ENCODE measurements at regions not wholly inside any gene's neighbourhood (a gene's known extent, or its start where the extent isn't known, plus 50 kb on each side); places are given as distances from the start of the nearest gene placed in this dataset.
"Not testable (repeated sequence)": the region's sequence is repeated elsewhere in the genome, so short reads cannot be mapped to it uniquely, and the experiment has no call there.

DNA sequence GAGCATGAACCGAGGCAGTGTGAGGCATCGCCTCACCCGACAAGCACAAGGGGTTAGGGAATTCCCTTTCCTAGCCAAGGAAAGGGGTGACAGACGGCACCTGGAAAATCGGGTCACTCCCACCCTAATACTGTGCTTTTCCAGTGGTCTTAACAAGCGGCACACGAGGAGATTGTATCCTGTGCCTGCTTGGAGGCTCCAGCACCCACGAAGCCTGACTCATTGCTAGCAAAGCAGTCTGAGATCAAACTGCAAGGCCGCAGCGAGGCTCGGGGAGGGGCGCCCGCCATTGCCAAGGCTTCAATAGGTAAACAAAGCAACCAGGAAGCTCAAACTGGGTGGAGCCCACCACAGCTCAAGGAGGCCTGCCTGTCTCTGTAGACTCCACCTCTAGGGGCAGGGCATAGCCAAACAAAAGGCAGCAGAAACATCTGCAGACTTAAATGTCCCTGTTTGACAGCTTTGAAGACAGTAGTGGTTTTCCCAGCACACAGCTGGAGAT is 109.0 kb upstream of the IRAK1BP1 start:
- peaks cover 35% of the 10 kb centered on the region for H3K9me3 Mint-ChIP-seq
- not testable (repeated sequence) for H3K4me3 Mint-ChIP-seq

DNA sequence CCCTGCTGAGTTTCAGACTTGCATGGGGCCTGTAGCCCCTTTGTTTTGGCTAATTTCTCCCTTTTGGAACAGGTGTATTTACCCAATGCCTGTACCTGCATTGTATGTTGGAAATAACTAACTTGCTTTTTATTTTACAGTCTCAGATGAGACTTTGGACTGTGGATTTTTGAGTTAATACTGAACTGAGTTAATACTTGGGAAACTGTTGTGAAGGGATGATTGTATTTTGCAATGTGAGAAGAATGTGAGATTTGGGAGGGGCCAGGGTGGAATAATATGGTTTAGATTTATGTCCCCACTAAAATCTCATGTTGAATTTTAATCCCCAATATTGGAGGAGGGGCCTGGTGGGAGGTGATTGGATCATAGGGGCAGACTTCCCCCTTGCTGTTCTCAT is 99.1 kb upstream of the IRAK1BP1 start:
- Mint-ChIP-seq H3K4me1 (peaks cover 6% of the 10 kb centered on the region), H3K36me3 (ENCODE audit: low read depth) (no peaks in the 10 kb centered on the region), H3K27me3 (ENCODE audit: insufficient read depth, low read depth, poor library complexity) (no peaks in the 10 kb centered on the region), H3K27ac (no peak overlapping the region), H3K9me3 (peaks cover 12% of the 10 kb centered on the region; the same call in 2 of the 3 replicates), H3K4me3 (no peak overlapping the region)
- no peaks in the 10 kb centered on the region for H3K9me2 ChIP-seq (ENCODE audit: insufficient read depth)
- H3K27ac ChIP-seq (ENCODE audit: low read depth) = no peak overlapping the region
- no peaks in the 10 kb centered on the region for H4K20me1 ChIP-seq (replicated peaks; ENCODE audit: insufficient read depth)
- H3K4me3 ChIP-seq = no peak overlapping the region
- no peak for DNase-seq (ENCODE audit: low spot score)
- H2AFZ ChIP-seq = no peak overlapping the region
- H3K4me1 ChIP-seq (ENCODE audit: insufficient read depth) = no peaks in the 10 kb centered on the region
- H3K27me3 ChIP-seq (ENCODE audit: insufficient read depth) = no peaks in the 10 kb centered on the region
- no peak for ATAC-seq
- H3K4me2 ChIP-seq = no peak overlapping the region
- H3K79me2 ChIP-seq (replicated peaks; ENCODE audit: insufficient read depth) = no peaks in the 10 kb centered on the region
- no peaks in the 10 kb centered on the region for H3F3A ChIP-seq (replicated peaks; ENCODE audit: low read depth)
- no peaks in the 10 kb centered on the region for H3K36me3 ChIP-seq (ENCODE audit: insufficient read depth)
- no peak for TF ChIP-seq CREB1 (CRISPR knock-in tag; IDR thresholded peaks at IDR 0.05; ENCODE audit: low read depth)
- no peak for TF ChIP-seq ZNF331 (CRISPR knock-in tag; IDR thresholded peaks at IDR 0.05; ENCODE audit: low read depth)
- TF ChIP-seq JUNB (IDR thresholded peaks at IDR 0.05; ENCODE audit: unreplicated experiment) = no peak
- TF ChIP-seq, protein P1, sequence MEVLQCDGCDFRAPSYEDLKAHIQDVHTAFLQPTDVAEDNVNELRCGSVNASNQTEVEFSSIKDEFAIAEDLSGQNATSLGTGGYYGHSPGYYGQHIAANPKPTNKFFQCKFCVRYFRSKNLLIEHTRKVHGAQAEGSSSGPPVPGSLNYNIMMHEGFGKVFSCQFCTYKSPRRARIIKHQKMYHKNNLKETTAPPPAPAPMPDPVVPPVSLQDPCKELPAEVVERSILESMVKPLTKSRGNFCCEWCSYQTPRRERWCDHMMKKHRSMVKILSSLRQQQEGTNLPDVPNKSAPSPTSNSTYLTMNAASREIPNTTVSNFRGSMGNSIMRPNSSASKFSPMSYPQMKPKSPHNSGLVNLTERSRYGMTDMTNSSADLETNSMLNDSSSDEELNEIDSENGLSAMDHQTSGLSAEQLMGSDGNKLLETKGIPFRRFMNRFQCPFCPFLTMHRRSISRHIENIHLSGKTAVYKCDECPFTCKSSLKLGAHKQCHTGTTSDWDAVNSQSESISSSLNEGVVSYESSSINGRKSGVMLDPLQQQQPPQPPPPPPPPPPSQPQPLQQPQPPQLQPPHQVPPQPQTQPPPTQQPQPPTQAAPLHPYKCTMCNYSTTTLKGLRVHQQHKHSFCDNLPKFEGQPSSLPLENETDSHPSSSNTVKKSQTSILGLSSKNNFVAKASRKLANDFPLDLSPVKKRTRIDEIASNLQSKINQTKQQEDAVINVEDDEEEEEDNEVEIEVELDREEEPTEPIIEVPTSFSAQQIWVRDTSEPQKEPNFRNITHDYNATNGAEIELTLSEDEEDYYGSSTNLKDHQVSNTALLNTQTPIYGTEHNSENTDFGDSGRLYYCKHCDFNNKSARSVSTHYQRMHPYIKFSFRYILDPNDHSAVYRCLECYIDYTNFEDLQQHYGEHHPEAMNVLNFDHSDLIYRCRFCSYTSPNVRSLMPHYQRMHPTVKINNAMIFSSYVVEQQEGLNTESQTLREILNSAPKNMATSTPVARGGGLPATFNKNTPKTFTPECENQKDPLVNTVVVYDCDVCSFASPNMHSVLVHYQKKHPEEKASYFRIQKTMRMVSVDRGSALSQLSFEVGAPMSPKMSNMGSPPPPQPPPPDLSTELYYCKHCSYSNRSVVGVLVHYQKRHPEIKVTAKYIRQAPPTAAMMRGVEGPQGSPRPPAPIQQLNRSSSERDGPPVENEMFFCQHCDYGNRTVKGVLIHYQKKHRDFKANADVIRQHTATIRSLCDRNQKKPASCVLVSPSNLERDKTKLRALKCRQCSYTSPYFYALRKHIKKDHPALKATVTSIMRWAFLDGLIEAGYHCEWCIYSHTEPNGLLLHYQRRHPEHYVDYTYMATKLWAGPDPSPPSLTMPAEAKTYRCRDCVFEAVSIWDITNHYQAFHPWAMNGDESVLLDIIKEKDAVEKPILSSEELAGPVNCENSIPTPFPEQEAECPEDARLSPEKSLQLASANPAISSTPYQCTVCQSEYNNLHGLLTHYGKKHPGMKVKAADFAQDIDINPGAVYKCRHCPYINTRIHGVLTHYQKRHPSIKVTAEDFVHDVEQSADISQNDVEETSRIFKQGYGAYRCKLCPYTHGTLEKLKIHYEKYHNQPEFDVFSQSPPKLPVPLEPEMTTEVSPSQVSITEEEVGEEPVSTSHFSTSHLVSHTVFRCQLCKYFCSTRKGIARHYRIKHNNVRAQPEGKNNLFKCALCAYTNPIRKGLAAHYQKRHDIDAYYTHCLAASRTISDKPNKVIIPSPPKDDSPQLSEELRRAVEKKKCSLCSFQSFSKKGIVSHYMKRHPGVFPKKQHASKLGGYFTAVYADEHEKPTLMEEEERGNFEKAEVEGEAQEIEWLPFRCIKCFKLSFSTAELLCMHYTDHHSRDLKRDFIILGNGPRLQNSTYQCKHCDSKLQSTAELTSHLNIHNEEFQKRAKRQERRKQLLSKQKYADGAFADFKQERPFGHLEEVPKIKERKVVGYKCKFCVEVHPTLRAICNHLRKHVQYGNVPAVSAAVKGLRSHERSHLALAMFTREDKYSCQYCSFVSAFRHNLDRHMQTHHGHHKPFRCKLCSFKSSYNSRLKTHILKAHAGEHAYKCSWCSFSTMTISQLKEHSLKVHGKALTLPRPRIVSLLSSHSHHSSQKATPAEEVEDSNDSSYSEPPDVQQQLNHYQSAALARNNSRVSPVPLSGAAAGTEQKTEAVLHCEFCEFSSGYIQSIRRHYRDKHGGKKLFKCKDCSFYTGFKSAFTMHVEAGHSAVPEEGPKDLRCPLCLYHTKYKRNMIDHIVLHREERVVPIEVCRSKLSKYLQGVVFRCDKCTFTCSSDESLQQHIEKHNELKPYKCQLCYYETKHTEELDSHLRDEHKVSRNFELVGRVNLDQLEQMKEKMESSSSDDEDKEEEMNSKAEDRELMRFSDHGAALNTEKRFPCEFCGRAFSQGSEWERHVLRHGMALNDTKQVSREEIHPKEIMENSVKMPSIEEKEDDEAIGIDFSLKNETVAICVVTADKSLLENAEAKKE (CRISPR knock-in tag; IDR thresholded peaks at IDR 0.05) = no peak
- no peak for TF ChIP-seq EZH2 (IDR thresholded peaks at IDR 0.05; ENCODE audit: low read depth, unreplicated experiment)
- TF ChIP-seq ZNF114 (CRISPR knock-in tag; IDR thresholded peaks at IDR 0.05) = no peak
- no peak for TF ChIP-seq EZH2phosphoT487 (IDR thresholded peaks at IDR 0.05; ENCODE audit: unreplicated experiment)
- TF ChIP-seq, protein P2, sequence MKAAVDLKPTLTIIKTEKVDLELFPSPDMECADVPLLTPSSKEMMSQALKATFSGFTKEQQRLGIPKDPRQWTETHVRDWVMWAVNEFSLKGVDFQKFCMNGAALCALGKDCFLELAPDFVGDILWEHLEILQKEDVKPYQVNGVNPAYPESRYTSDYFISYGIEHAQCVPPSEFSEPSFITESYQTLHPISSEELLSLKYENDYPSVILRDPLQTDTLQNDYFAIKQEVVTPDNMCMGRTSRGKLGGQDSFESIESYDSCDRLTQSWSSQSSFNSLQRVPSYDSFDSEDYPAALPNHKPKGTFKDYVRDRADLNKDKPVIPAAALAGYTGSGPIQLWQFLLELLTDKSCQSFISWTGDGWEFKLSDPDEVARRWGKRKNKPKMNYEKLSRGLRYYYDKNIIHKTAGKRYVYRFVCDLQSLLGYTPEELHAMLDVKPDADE (IDR thresholded peaks at IDR 0.05) = no peak
- TF ChIP-seq STAT1 (IDR thresholded peaks at IDR 0.05; ENCODE audit: unreplicated experiment) = no peak
- no peak for TF ChIP-seq POLR2AphosphoS5 (IDR thresholded peaks at IDR 0.05; ENCODE audit: low read depth)
- TF ChIP-seq, protein P3, sequence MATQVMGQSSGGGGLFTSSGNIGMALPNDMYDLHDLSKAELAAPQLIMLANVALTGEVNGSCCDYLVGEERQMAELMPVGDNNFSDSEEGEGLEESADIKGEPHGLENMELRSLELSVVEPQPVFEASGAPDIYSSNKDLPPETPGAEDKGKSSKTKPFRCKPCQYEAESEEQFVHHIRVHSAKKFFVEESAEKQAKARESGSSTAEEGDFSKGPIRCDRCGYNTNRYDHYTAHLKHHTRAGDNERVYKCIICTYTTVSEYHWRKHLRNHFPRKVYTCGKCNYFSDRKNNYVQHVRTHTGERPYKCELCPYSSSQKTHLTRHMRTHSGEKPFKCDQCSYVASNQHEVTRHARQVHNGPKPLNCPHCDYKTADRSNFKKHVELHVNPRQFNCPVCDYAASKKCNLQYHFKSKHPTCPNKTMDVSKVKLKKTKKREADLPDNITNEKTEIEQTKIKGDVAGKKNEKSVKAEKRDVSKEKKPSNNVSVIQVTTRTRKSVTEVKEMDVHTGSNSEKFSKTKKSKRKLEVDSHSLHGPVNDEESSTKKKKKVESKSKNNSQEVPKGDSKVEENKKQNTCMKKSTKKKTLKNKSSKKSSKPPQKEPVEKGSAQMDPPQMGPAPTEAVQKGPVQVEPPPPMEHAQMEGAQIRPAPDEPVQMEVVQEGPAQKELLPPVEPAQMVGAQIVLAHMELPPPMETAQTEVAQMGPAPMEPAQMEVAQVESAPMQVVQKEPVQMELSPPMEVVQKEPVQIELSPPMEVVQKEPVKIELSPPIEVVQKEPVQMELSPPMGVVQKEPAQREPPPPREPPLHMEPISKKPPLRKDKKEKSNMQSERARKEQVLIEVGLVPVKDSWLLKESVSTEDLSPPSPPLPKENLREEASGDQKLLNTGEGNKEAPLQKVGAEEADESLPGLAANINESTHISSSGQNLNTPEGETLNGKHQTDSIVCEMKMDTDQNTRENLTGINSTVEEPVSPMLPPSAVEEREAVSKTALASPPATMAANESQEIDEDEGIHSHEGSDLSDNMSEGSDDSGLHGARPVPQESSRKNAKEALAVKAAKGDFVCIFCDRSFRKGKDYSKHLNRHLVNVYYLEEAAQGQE (IDR thresholded peaks at IDR 0.05; ENCODE audit: unreplicated experiment) = no peak

More for the DNA sequence above, 109.0 kb upstream of the IRAK1BP1 start:
- H3K4me1 ChIP-seq (ENCODE audit: insufficient read depth); H3K27ac ChIP-seq (ENCODE audit: low read depth); H3K27me3 Mint-ChIP-seq (ENCODE audit: insufficient read depth, low read depth, poor library complexity); H3K79me2 ChIP-seq (replicated peaks; ENCODE audit: insufficient read depth); H2AFZ ChIP-seq; ATAC-seq; DNase-seq (ENCODE audit: low spot score); H3K36me3 ChIP-seq (ENCODE audit: insufficient read depth); H3K27me3 ChIP-seq (ENCODE audit: insufficient read depth); H4K20me1 ChIP-seq (replicated peaks; ENCODE audit: insufficient read depth); H3F3A ChIP-seq (replicated peaks; ENCODE audit: low read depth); H3K4me3 ChIP-seq; H3K4me1 Mint-ChIP-seq; H3K4me2 ChIP-seq; H3K27ac Mint-ChIP-seq: not testable (repeated sequence)
- H3K9me2 ChIP-seq (ENCODE audit: insufficient read depth) = peaks cover 20% of the 10 kb centered on the region
- H3K36me3 Mint-ChIP-seq (ENCODE audit: low read depth) = peaks cover 10% of the 10 kb centered on the region; the same call in 2 of the 3 replicates

Measured in GM23338 (cell line).